BE2C (cell line): ENCODE measurements at regions not wholly inside any gene's neighbourhood (a gene's known extent, or its start where the extent isn't known, plus 50 kb on each side); places are given as distances from the start of the nearest gene placed in this dataset.

Experiments used
- DNase-seq: peaks from one replicate; pipeline ENCODE4 v3.0.0-alpha.2; 2020
- H3K27me3 ChIP-seq: fragments of 250-450 bp; sonication (Bioruptor Pico); 2 replicates; pipeline ENCODE4 v1.5.1; 2020; ENCODE audit warnings: mild to moderate bottlenecking
- H3K36me3 ChIP-seq: fragments of 250-450 bp; sonication (Bioruptor Pico); 2 replicates; pipeline ENCODE4 v1.5.1; 2020; ENCODE audit warnings: mild to moderate bottlenecking
- H3K4me1 ChIP-seq: fragments of 250-450 bp; sonication (Bioruptor Pico); 2 replicates; pipeline ENCODE4 v1.5.1; 2020
- H3K4me3 ChIP-seq: 2 replicates; pipeline ENCODE4 v1.5.1; 2011; ENCODE audit warnings: low read depth, low read length
- H3K9me3 ChIP-seq: fragments of 250-450 bp; sonication (Bioruptor Pico); 2 replicates; pipeline ENCODE4 v1.5.1; 2020
- CTCF ChIP-seq: IDR thresholded peaks from 2 replicates; pipeline ENCODE4 v1.5.1; 2012; ENCODE audit warnings: mild to moderate bottlenecking, low read depth, low read length

GRCh38 chr5:155948576-155948975, 378.4 kb upstream of the SGCD start:
- H3K4me1 ChIP-seq = no peaks in the 10 kb centered on the region
- no peak for TF ChIP-seq CTCF
- no peaks in the 10 kb centered on the region for H3K9me3 ChIP-seq

GRCh38 chr5:155952486-155953089, 374.4 kb upstream of the SGCD start:
- no peaks in the 10 kb centered on the region for H3K27me3 ChIP-seq
- no peaks in the 10 kb centered on the region for H3K9me3 ChIP-seq
- no peaks in the 10 kb centered on the region for H3K36me3 ChIP-seq
- DNase-seq = no peak
- no peak overlapping the region for H3K4me3 ChIP-seq
- TF ChIP-seq CTCF = no peak
- H3K4me1 ChIP-seq = no peaks in the 10 kb centered on the region

More at GRCh38 chr5:155948576-155948975, 378.4 kb upstream of the SGCD start:
- no peak for DNase-seq
- no peak overlapping the region for H3K4me3 ChIP-seq
- H3K27me3 ChIP-seq = no peaks in the 10 kb centered on the region
- H3K36me3 ChIP-seq = no peaks in the 10 kb centered on the region

GRCh38 chr5:155953335-155953734, 373.6 kb upstream of the SGCD start:
- Histone ChIP-seq H3K4me3 (no peak overlapping the region), H3K9me3 (no peaks in the 10 kb centered on the region), H3K36me3 (no peaks in the 10 kb centered on the region), H3K4me1 (no peaks in the 10 kb centered on the region), H3K27me3 (no peaks in the 10 kb centered on the region)
- DNase-seq = no peak
- TF ChIP-seq CTCF = no peak

GRCh38 chr5:155954701-155955445, 372.1 kb upstream of the SGCD start:
- no peak for TF ChIP-seq CTCF
- Histone ChIP-seq H3K4me1 (no peaks in the 10 kb centered on the region), H3K27me3 (no peaks in the 10 kb centered on the region), H3K4me3 (no peak overlapping the region), H3K36me3 (no peaks in the 10 kb centered on the region), H3K9me3 (no peaks in the 10 kb centered on the region)
- no peak for DNase-seq

GRCh38 chr5:155957884-155958283, 369.1 kb upstream of the SGCD start:
- DNase-seq = no peak
- no peak for TF ChIP-seq CTCF

GRCh38 chr5:155959082-155959481, 367.9 kb upstream of the SGCD start:
- Histone ChIP-seq H3K4me1 (no peaks in the 10 kb centered on the region), H3K36me3 (no peaks in the 10 kb centered on the region), H3K27me3 (no peaks in the 10 kb centered on the region), H3K4me3 (no peak overlapping the region), H3K9me3 (no peaks in the 10 kb centered on the region)
- no peak for DNase-seq
- no peak for TF ChIP-seq CTCF

More at GRCh38 chr5:155957884-155958283, 369.1 kb upstream of the SGCD start:
- H3K4me1 ChIP-seq = no peaks in the 10 kb centered on the region
- H3K9me3 ChIP-seq = no peaks in the 10 kb centered on the region
- no peaks in the 10 kb centered on the region for H3K36me3 ChIP-seq
- no peak overlapping the region for H3K4me3 ChIP-seq
- no peaks in the 10 kb centered on the region for H3K27me3 ChIP-seq
